ENCODE measurements at regions not wholly inside any gene's neighbourhood (a gene's known extent, or its start where the extent isn't known, plus 50 kb on each side); places are given as distances from the start of the nearest gene placed in this dataset.
"Not testable (repeated sequence)": the region's sequence is repeated elsewhere in the genome, so short reads cannot be mapped to it uniquely, and the experiment has no call there.

GRCh38 chr1:184840596-184840995 is 85.9 kb upstream of the EDEM3 start:
- no peak overlapping the region for H3K4me3 ChIP-seq (ENCODE audit: low read depth, low read length)
- no peak for DNase-seq (ENCODE audit: low read depth)
- TF ChIP-seq CTCF (IDR thresholded peaks at IDR 0.05; ENCODE audit: insufficient read depth, low read length), result no peak

GRCh38 chr1:184838504-184838951 is 83.9 kb upstream of the EDEM3 start:
- no peak for TF ChIP-seq CTCF (IDR thresholded peaks at IDR 0.05; ENCODE audit: insufficient read depth, low read length)
- no peak overlapping the region for H3K4me3 ChIP-seq (ENCODE audit: low read depth, low read length)
- DNase-seq (ENCODE audit: low read depth), result peak; percentile 96

- no peak for TF ChIP-seq CTCF (IDR thresholded peaks at IDR 0.05; ENCODE audit: insufficient read depth, low read length)
- no peak for DNase-seq (ENCODE audit: low read depth)
- H3K4me3 ChIP-seq (ENCODE audit: low read depth, low read length), result no peak overlapping the region
These were observed 82.6 kb upstream of the EDEM3 start for GRCh38 chr1:184836934-184837895.

- DNase-seq (ENCODE audit: low read depth), result peak; percentile 45
These were observed 81.5 kb upstream of the EDEM3 start for GRCh38 chr1:184836141-184836540.

GRCh38 chr1:184833994-184834393 is 79.3 kb upstream of the EDEM3 start:
- not testable (repeated sequence) for DNase-seq (ENCODE audit: low read depth)

More at GRCh38 chr1:184836141-184836540, 81.5 kb upstream of the EDEM3 start:
- no peak for TF ChIP-seq CTCF (IDR thresholded peaks at IDR 0.05; ENCODE audit: insufficient read depth, low read length)
- H3K4me3 ChIP-seq (ENCODE audit: low read depth, low read length), result no peak overlapping the region

GRCh38 chr1:184832517-184832916 is 77.9 kb upstream of the EDEM3 start:
- DNase-seq (ENCODE audit: low read depth), result no peak
- no peak for TF ChIP-seq CTCF (IDR thresholded peaks at IDR 0.05; ENCODE audit: insufficient read depth, low read length)

More at GRCh38 chr1:184833994-184834393, 79.3 kb upstream of the EDEM3 start:
- H3K4me3 ChIP-seq (ENCODE audit: low read depth, low read length), result not testable (repeated sequence)

GRCh38 chr1:184829496-184829895 is 74.8 kb upstream of the EDEM3 start:
- H3K4me3 ChIP-seq (ENCODE audit: low read depth, low read length); DNase-seq (ENCODE audit: low read depth): not testable (repeated sequence)

More at GRCh38 chr1:184832517-184832916, 77.9 kb upstream of the EDEM3 start:
- H3K4me3 ChIP-seq (ENCODE audit: low read depth, low read length), result no peak overlapping the region

GRCh38 chr1:184828369-184828717 is 73.7 kb upstream of the EDEM3 start:
- TF ChIP-seq CTCF (IDR thresholded peaks at IDR 0.05; ENCODE audit: insufficient read depth, low read length), result no peak
- DNase-seq (ENCODE audit: low read depth), result no peak
- no peak overlapping the region for H3K4me3 ChIP-seq (ENCODE audit: low read depth, low read length)

Measured in fibroblast of the aortic adventitia (primary cell).